ENCODE measurements at regions not wholly inside any gene's neighbourhood (a gene's known extent, or its start where the extent isn't known, plus 50 kb on each side); places are given as distances from the start of the nearest gene placed in this dataset.

DNA sequence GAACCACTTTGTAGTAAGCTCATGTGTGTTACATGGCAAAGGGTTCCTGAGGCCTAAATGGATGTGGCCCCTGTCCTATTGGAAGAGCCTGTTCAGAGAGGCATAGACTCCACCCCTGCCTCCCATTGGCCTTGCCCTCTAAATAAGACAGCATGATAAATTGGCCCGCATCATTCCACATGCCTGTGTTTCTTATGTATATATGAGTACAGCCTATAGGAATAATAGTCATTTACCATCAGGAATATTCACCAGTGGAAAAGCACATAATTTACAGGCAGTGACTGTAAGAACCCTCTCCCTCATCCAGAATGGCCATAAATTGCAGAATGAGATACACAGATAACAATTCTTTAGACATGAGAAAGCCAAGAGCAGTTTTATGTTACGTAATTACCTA lies 519.5 kb upstream of the DAB1 start:
- Histone ChIP-seq H3K9me3 (ENCODE audit: insufficient read depth, low read length) (no peaks in the 10 kb centered on the region), H4K20me1 (ENCODE audit: insufficient read depth, low read length) (no peaks in the 10 kb centered on the region), H3K79me2 (ENCODE audit: low read length) (no peaks in the 10 kb centered on the region), H3K36me3 (replicated peaks; ENCODE audit: low read depth, low read length) (no peaks in the 10 kb centered on the region), H2AFZ (ENCODE audit: low read depth, low read length) (no peak overlapping the region), H3K4me3 (ENCODE audit: low read length) (no peak overlapping the region), H3K4me2 (ENCODE audit: low read length) (no peak overlapping the region), H3K9ac (ENCODE audit: low read length) (no peak overlapping the region), H3K27me3 (ENCODE audit: low read depth, low read length) (no peaks in the 10 kb centered on the region), H3K27ac (ENCODE audit: low read length) (no peak overlapping the region), H3K4me1 (ENCODE audit: low read length) (no peaks in the 10 kb centered on the region)
- TF ChIP-seq EZH2phosphoT487 (IDR thresholded peaks at IDR 0.05; ENCODE audit: low read depth), result no peak
- TF ChIP-seq, protein P1, sequence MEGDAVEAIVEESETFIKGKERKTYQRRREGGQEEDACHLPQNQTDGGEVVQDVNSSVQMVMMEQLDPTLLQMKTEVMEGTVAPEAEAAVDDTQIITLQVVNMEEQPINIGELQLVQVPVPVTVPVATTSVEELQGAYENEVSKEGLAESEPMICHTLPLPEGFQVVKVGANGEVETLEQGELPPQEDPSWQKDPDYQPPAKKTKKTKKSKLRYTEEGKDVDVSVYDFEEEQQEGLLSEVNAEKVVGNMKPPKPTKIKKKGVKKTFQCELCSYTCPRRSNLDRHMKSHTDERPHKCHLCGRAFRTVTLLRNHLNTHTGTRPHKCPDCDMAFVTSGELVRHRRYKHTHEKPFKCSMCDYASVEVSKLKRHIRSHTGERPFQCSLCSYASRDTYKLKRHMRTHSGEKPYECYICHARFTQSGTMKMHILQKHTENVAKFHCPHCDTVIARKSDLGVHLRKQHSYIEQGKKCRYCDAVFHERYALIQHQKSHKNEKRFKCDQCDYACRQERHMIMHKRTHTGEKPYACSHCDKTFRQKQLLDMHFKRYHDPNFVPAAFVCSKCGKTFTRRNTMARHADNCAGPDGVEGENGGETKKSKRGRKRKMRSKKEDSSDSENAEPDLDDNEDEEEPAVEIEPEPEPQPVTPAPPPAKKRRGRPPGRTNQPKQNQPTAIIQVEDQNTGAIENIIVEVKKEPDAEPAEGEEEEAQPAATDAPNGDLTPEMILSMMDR (IDR thresholded peaks at IDR 0.05; ENCODE audit: low read depth, low read length), result no peak

DNA sequence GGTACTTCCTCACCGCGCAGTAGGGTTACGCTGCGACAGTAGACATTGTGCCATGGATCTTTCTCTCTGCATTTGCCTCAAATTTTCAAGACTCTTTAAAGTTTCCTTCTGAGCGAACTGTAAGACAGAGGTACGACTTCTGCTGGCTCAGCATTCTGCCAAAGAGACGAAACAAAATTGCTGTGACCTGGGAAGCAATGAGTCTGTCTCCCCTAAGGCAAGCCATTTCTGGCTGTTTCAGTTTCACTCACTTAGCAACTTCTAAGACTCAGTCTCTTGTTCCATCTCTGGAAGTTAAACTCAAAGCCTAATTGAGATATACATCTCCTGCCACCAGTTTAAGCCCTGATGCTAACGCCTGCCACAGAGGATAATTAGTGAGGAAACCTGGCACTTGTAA lies 510.9 kb upstream of the DAB1 start:
- Histone ChIP-seq H3K4me1 (ENCODE audit: low read length) (no peaks in the 10 kb centered on the region), H3K27ac (ENCODE audit: low read length) (no peak overlapping the region), H3K9me3 (ENCODE audit: insufficient read depth, low read length) (no peaks in the 10 kb centered on the region), H3K79me2 (ENCODE audit: low read length) (no peaks in the 10 kb centered on the region), H3K36me3 (replicated peaks; ENCODE audit: low read depth, low read length) (no peaks in the 10 kb centered on the region), H4K20me1 (ENCODE audit: insufficient read depth, low read length) (no peaks in the 10 kb centered on the region), H2AFZ (ENCODE audit: low read depth, low read length) (no peak overlapping the region), H3K4me2 (ENCODE audit: low read length) (no peak overlapping the region), H3K4me3 (ENCODE audit: low read length) (no peak overlapping the region), H3K27me3 (ENCODE audit: low read depth, low read length) (no peaks in the 10 kb centered on the region), H3K9ac (ENCODE audit: low read length) (no peak overlapping the region)
- TF ChIP-seq EZH2phosphoT487 (IDR thresholded peaks at IDR 0.05; ENCODE audit: low read depth), result no peak
- TF ChIP-seq, protein P1 (IDR thresholded peaks at IDR 0.05; ENCODE audit: low read depth, low read length), result no peak

GRCh38 chr1:57927003-57927402 lies 503.1 kb upstream of the DAB1 start:
- H4K20me1 ChIP-seq (ENCODE audit: insufficient read depth, low read length), result no peaks in the 10 kb centered on the region
- H3K27me3 ChIP-seq (ENCODE audit: low read depth, low read length), result 0 out of 2 replicates have a peak, but pooled peaks cover 3% of the 10 kb centered on the region
- TF ChIP-seq EZH2phosphoT487 (IDR thresholded peaks at IDR 0.05; ENCODE audit: low read depth), result no peak
- TF ChIP-seq, protein P1 (IDR thresholded peaks at IDR 0.05; ENCODE audit: low read depth, low read length), result no peak
- H3K79me2 ChIP-seq (ENCODE audit: low read length), result no peaks in the 10 kb centered on the region
- no peaks in the 10 kb centered on the region for H3K36me3 ChIP-seq (replicated peaks; ENCODE audit: low read depth, low read length)
- no peak overlapping the region for H2AFZ ChIP-seq (ENCODE audit: low read depth, low read length)
- H3K4me2 ChIP-seq (ENCODE audit: low read length), result no peak overlapping the region
- no peak overlapping the region for H3K4me3 ChIP-seq (ENCODE audit: low read length)
- H3K9me3 ChIP-seq (ENCODE audit: insufficient read depth, low read length), result no peaks in the 10 kb centered on the region
- H3K27ac ChIP-seq (ENCODE audit: low read length), result no peak overlapping the region
- no peak overlapping the region for H3K9ac ChIP-seq (ENCODE audit: low read length)
- H3K4me1 ChIP-seq (ENCODE audit: low read length), result no peaks in the 10 kb centered on the region

DNA sequence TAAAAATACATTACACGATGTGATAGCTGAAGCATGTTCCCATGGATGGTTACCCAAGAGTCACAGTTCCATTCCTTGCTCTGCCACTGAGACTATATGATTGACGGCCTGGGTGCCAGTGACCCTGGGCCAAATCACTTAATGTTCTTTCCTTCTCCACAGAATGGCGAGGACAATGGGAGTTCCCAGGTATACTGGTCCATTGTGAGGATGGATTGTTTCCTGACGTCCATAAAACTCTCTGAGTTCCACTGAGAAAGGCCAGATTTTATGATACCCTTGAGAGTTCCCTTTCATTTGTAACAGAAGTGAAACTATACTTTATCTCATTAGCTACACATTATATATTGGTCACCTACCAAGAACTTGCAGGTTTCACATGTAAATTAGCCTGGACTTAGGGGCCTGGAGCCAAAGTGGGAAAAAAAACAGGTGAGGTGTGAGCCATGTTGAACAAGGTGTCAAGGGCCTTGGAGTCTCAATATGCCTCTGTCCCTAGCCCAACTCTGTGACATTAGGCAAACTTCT lies 502.2 kb upstream of the DAB1 start:
- Histone ChIP-seq H3K27ac (ENCODE audit: low read length) (no peak overlapping the region), H3K9me3 (ENCODE audit: insufficient read depth, low read length) (no peaks in the 10 kb centered on the region), H4K20me1 (ENCODE audit: insufficient read depth, low read length) (no peaks in the 10 kb centered on the region), H3K36me3 (replicated peaks; ENCODE audit: low read depth, low read length) (no peaks in the 10 kb centered on the region), H3K4me3 (ENCODE audit: low read length) (no peak overlapping the region), H3K27me3 (ENCODE audit: low read depth, low read length) (0 out of 2 replicates have a peak, but pooled peaks cover 3% of the 10 kb centered on the region), H3K9ac (ENCODE audit: low read length) (no peak overlapping the region), H3K4me2 (ENCODE audit: low read length) (no peak overlapping the region), H2AFZ (ENCODE audit: low read depth, low read length) (no peak overlapping the region), H3K4me1 (ENCODE audit: low read length) (no peaks in the 10 kb centered on the region), H3K79me2 (ENCODE audit: low read length) (no peaks in the 10 kb centered on the region)
- TF ChIP-seq, protein P1 (IDR thresholded peaks at IDR 0.05; ENCODE audit: low read depth, low read length), result no peak
- no peak for TF ChIP-seq EZH2phosphoT487 (IDR thresholded peaks at IDR 0.05; ENCODE audit: low read depth)
